ENCODE measurements at regions not wholly inside any gene's neighbourhood (a gene's known extent, or its start where the extent isn't known, plus 50 kb on each side); places are given as distances from the start of the nearest gene placed in this dataset.

DNA sequence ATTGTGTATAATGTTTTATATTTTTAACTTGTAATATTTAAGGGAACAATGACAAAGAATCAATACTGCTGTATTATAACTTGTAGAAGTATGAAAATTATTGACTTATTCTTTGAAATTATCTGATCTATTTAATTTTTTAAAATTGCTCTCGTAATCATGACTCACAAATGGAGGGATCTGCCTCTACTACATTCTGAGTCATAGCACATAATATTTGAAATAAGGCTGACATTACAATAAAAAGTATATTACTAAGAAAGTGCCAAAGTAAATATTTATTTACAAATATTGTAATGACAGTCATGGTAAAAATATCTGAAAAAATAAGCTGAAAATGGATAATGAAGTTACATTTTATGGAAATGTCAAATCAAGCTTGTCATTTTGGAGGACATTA, 1144.6 kb upstream of the CDH2 start:
- Histone ChIP-seq H3K9me3 (ENCODE audit: low read depth) (no peaks in the 10 kb centered on the region), H3K36me3 (no peaks in the 10 kb centered on the region), H3K4me2 (no peak overlapping the region), H4K20me1 (ENCODE audit: low read depth) (no peaks in the 10 kb centered on the region), H3K4me1 (peaks cover 12% of the 10 kb centered on the region), H2AFZ (replicated peaks) (no peak overlapping the region), H3K27me3 (no peaks in the 10 kb centered on the region), H3K9ac (no peak overlapping the region), H3K79me2 (ENCODE audit: low read depth) (no peaks in the 10 kb centered on the region), H3F3A (ENCODE audit: low read depth) (no peaks in the 10 kb centered on the region), H3K4me3 (no peak overlapping the region), H3K27ac (no peak overlapping the region)
- H3K27me3 Mint-ChIP-seq (ENCODE audit: insufficient read depth, low read depth) = no peaks in the 10 kb centered on the region
- no peaks in the 10 kb centered on the region for H3K36me3 Mint-ChIP-seq
- peaks cover 3% of the 10 kb centered on the region for H3K4me1 Mint-ChIP-seq
- DNase-seq (ENCODE audit: low spot score) = no peak
- no peak overlapping the region for H3K4me3 Mint-ChIP-seq
- TF ChIP-seq EZH2 (IDR thresholded peaks at IDR 0.05) = no peak
- TF ChIP-seq EZH2phosphoT487 (IDR thresholded peaks at IDR 0.05) = no peak
- TF ChIP-seq, protein P1, sequence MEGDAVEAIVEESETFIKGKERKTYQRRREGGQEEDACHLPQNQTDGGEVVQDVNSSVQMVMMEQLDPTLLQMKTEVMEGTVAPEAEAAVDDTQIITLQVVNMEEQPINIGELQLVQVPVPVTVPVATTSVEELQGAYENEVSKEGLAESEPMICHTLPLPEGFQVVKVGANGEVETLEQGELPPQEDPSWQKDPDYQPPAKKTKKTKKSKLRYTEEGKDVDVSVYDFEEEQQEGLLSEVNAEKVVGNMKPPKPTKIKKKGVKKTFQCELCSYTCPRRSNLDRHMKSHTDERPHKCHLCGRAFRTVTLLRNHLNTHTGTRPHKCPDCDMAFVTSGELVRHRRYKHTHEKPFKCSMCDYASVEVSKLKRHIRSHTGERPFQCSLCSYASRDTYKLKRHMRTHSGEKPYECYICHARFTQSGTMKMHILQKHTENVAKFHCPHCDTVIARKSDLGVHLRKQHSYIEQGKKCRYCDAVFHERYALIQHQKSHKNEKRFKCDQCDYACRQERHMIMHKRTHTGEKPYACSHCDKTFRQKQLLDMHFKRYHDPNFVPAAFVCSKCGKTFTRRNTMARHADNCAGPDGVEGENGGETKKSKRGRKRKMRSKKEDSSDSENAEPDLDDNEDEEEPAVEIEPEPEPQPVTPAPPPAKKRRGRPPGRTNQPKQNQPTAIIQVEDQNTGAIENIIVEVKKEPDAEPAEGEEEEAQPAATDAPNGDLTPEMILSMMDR (IDR thresholded peaks at IDR 0.05) = no peak
- peaks cover 3% of the 10 kb centered on the region for H3K9me3 Mint-ChIP-seq
- H3K27ac Mint-ChIP-seq = no peak overlapping the region

DNA sequence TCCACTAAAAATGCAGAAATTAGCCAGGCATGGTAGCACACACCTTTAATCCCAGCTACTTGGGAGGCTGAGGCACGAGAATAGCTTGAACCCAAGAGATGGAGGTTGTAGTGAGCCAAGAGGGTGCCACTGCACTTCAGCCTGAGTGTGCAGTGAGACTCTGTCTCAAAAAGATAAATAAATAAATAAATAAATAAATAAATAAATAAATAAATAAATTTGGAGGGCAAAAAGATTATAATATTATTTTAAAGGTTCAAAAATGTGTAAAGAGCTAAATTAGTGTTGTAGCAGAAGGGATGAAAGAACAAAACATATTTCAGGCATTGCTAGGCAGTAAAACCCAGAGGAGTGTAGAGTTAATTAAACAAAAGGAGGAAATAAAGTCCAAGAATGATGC, 1136.4 kb upstream of the CDH2 start:
- no peaks in the 10 kb centered on the region for H3K4me1 ChIP-seq
- Mint-ChIP-seq H3K9me3 (no peaks in the 10 kb centered on the region), H3K4me3 (no peak overlapping the region), H3K27ac (no peak overlapping the region), H3K27me3 (ENCODE audit: insufficient read depth, low read depth) (peaks cover 2% of the 10 kb centered on the region), H3K36me3 (no peaks in the 10 kb centered on the region), H3K4me1 (peaks cover 6% of the 10 kb centered on the region)
- no peaks in the 10 kb centered on the region for H3F3A ChIP-seq (ENCODE audit: low read depth)
- no peak for DNase-seq (ENCODE audit: low spot score)
- H2AFZ ChIP-seq (replicated peaks) = no peak overlapping the region
- no peaks in the 10 kb centered on the region for H3K27me3 ChIP-seq
- H3K36me3 ChIP-seq = no peaks in the 10 kb centered on the region
- H3K9ac ChIP-seq = no peak overlapping the region
- H3K9me3 ChIP-seq (ENCODE audit: low read depth) = no peaks in the 10 kb centered on the region
- no peak overlapping the region for H3K27ac ChIP-seq
- no peak overlapping the region for H3K4me3 ChIP-seq
- H3K4me2 ChIP-seq = no peak overlapping the region
- H3K79me2 ChIP-seq (ENCODE audit: low read depth) = no peaks in the 10 kb centered on the region
- no peak for TF ChIP-seq EZH2phosphoT487 (IDR thresholded peaks at IDR 0.05)
- TF ChIP-seq EZH2 (IDR thresholded peaks at IDR 0.05) = no peak
- TF ChIP-seq, protein P1 (IDR thresholded peaks at IDR 0.05) = no peak
- H4K20me1 ChIP-seq (ENCODE audit: low read depth) = no peaks in the 10 kb centered on the region

DNA sequence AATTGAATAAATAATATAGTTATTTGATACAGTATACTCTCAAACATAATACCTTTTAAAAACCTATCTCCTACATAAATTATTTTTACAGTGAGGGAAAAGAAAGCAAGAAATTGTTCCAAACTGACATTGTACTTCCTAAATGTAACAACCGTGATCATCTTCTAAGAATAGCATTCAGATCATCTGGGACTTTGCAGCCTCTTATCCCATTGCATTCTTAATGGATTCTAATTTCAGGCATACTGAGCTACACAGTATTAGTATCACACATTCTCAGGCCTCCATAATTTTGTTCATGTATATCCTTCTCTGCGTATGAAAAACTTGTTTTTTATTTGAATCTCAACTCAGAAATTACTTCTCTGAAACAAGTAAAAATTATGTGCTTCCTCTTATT, 1134.7 kb upstream of the CDH2 start:
- no peaks in the 10 kb centered on the region for H3K79me2 ChIP-seq (ENCODE audit: low read depth)
- H3F3A ChIP-seq (ENCODE audit: low read depth) = no peaks in the 10 kb centered on the region
- Mint-ChIP-seq H3K9me3 (no peaks in the 10 kb centered on the region), H3K36me3 (no peaks in the 10 kb centered on the region), H3K4me3 (no peak overlapping the region), H3K27ac (no peak overlapping the region), H3K4me1 (peaks cover 6% of the 10 kb centered on the region), H3K27me3 (ENCODE audit: insufficient read depth, low read depth) (peaks cover 2% of the 10 kb centered on the region)
- H2AFZ ChIP-seq (replicated peaks) = no peak overlapping the region
- no peaks in the 10 kb centered on the region for H3K9me3 ChIP-seq (ENCODE audit: low read depth)
- no peak overlapping the region for H3K4me3 ChIP-seq
- H3K4me1 ChIP-seq = no peaks in the 10 kb centered on the region
- H3K4me2 ChIP-seq = no peak overlapping the region
- no peaks in the 10 kb centered on the region for H4K20me1 ChIP-seq (ENCODE audit: low read depth)
- no peak overlapping the region for H3K27ac ChIP-seq
- H3K36me3 ChIP-seq = no peaks in the 10 kb centered on the region
- no peak overlapping the region for H3K9ac ChIP-seq
- no peak for TF ChIP-seq EZH2phosphoT487 (IDR thresholded peaks at IDR 0.05)
- TF ChIP-seq, protein P1 (IDR thresholded peaks at IDR 0.05) = no peak
- TF ChIP-seq EZH2 (IDR thresholded peaks at IDR 0.05) = no peak
- H3K27me3 ChIP-seq = no peaks in the 10 kb centered on the region
- no peak for DNase-seq (ENCODE audit: low spot score)
